Left hindlimb (tissue), 1 donor: ENCODE measurements at regions not wholly inside any gene's neighbourhood (a gene's known extent, or its start where the extent isn't known, plus 50 kb on each side); places are given as distances from the start of the nearest gene placed in this dataset.
"Not testable (repeated sequence)": the region's sequence is repeated elsewhere in the genome, so short reads cannot be mapped to it uniquely, and the experiment has no call there.

Experiments used
- DNase-seq: peaks from one replicate; pipeline ENCODE4 v3.0.0-alpha.2; 2018

DNA sequence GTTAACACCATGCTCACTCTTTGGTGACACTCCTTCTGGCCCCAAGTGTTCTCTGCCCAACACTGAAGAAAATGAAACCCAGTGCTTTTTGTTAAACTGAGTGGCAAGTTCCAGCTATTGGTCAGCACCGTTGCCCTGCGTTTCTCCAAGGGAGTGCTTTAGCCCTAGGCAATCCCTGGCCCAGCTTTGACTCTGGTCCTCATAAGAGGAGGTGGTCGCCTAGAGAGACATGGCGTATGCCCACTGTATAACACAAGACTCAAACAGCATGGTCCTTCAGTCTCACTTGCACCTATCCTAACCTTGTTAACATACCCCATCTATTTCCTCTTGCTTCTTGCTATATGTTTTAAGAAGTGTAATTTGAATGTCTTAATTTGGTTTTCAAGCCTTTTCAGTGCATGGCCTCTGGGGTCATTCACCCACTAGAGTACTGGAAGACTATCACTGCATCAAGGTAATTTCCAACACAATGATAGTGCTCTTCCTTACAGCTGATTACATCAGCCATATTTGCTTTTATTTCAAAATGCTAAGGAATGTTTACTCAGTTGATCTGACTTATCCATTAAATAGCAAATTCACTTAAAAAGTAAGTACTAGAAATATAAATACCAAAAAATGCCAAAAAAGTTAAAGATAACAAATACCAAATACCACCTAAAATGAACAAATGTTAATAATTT, 190.5 kb upstream of the SOX21 start:
- DNase-seq, result no peak

DNA sequence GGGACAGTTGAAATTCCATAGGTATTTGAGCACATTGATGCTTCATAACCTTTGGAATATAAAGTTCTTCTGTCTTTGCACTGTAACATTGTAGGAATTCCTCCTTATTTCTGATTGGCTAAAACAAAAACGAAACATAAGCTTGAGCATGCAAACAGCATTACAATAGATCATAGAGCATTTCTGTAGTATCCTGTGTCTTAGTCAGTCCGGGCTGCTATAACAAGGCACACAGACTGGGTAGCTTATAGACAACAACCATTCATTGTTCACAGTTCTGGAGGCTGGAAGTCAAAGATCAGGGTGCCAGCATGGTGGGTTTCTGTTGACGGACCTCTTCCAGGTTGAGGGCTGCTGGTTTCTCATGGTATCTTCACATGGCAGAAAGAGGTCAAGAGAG, 188.7 kb upstream of the SOX21 start:
- no peak for DNase-seq

DNA sequence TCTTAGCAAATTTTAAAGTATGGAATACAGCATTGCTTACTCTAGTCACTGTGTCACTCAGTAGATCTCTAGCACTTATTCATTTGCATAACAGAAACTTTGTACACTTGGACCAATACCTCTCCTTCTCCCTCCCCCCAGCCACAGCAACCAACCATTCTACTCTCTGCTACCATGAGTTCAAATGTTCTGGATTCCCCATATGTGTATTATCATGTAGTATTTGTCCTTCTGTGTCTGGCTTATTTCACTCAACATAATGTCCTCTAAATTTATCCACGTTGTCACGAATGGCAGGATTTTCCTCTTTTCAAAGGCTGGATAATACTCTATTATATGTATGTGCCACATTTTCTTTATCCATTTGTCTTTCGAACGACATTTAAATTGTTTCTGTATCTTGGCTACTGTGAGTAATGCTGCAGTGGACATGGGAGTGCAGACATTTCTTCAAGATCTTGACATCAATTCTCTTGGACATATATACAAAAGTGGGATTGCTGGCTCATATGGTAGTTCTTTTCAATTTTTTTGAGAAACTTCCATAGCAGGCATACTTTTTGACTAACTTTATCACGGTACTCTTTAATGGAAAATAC, 184.5 kb upstream of the SOX21 start:
- DNase-seq, result no peak

DNA sequence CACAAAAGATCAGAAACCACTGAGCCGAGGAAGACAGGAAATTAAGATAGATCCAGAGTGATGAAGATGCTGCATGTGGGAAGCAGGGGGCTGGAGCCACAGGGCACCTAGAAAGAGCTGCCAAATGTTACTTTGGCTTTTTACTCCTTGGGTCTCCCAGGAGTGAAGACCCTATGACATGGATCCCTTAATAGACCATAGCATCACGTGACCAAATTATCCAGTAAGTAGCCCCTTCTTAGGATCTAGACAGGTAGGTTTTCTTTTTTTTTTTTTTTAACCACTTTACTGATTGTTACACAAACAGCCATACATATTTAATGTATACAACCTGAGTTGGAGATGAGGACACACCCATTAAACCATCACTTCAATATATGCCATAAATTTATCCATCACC, 183.9 kb upstream of the SOX21 start:
- DNase-seq, result no peak

DNA sequence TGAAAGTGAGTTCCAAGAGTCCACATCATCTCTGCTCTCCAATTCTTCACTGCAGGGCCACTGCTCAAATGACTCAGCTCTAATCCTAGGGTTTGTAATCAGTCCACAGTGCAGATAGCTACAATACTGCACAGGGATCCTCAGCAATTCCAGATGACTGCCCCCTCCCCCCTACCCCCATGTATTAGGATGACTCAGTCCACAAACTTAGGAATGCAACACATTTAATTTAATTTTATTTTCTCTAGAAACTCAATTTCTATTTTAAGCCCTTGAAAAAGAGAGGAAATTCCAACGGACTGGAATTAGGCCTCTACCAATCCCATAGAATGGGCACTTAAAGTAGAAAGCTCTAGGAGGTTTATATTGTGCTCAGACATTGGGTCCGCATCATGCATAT, 173.8 kb upstream of the SOX21 start:
- no peak for DNase-seq

DNA sequence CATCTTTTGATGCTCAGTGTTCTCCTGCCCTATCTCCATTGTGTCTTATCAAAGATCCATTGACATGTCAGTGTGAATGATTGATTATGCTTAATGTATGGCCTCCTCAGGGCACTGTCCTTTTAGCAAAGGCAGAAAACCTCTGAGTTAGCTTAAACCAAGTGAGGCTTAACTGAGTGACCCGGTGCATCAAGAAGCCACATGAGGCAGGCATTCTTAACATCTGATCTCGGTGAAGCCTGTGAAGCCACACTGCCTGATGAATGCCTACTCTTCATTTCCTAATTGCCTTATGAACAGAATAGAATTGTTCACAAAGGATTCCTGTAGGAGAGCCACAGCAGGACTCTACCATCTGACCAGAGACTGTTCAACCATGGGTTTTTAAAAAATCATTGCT, 168.1 kb upstream of the SOX21 start:
- DNase-seq, result no peak

DNA sequence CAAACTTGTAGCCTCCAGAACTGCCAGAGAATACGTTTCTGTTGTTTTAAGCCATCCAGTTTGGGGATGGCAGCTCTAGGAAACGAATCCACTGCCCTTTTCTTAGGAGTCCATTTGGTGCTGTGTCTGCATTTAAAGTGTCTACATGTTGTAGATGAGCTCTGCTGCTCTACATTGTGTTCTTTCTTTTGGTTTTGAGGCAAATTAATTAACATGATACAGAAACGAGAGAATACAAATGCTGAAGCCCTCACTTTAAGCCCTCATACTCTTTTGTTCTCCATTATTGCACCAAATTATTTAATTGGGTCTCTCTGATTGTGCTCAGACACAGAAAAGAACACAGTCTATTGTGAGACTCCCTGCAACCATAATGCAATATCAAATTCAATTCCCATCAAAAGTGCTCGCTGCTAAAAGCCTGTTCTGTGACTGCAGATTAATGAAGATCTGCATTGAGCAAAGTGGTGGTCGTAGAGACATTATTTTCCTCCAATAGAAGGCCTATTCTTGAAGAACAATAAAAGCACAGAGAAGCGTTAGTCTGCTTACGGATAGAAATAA, 166.3 kb upstream of the SOX21 start:
- DNase-seq, result no peak

DNA sequence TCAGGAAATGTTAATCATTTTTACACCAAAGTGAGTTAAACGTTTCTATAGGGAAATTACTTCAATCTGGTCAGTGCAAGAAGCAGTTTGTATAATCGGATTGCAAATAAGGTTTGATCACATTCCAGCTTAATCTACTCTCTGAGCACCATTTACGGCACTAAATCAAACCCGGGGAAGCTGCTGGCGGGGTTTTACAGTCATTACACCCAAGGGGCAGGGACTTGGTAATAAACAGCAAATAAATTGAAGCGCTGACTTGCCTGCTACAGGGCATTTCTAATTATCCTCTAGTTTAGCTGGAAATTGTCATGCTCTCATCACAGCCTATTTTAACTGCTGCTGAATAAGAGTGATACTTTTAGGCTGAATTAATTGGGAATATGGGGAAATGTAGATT, 152.1 kb upstream of the SOX21 start:
- no peak for DNase-seq

DNA sequence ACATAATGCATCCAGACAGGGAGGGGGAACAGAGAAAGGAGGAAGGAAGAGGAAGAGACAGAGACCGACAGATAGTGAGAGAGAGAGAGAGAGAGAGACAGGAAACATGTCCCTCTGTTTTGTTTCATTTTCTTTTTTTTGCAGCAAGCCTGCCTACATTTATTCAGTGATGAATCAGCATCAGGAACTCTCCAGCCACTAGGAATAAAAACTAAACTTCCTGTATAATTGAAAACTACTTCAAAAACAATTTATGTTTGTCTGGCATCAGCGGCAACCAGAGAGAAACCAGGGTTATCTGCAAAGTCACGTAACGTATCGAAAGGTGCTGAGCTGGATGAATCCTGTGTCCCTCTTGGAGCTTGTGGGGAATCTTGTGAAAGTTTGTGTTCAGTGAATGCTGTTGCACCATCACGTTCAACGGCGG, 148.6 kb upstream of the SOX21 start:
- no peak for DNase-seq

DNA sequence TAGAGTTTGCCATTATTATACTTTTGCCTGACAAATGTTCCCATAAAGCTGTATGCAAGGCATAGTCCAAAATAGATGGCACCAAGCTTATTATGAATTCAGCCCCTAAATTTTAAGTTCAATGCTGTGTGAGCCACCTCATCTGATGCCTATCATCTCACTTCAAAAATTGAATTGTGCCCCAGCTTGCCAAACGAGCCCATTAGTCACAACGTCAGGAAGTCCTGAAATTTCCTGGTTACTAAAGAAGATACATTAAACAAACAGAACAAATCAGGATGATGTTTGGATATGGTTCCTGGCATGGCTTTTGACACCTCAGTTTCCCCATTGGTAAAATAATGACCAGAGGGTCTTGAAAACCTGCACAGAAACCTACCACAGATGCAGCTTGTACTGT, 147.5 kb upstream of the SOX21 start:
- no peak for DNase-seq

DNA sequence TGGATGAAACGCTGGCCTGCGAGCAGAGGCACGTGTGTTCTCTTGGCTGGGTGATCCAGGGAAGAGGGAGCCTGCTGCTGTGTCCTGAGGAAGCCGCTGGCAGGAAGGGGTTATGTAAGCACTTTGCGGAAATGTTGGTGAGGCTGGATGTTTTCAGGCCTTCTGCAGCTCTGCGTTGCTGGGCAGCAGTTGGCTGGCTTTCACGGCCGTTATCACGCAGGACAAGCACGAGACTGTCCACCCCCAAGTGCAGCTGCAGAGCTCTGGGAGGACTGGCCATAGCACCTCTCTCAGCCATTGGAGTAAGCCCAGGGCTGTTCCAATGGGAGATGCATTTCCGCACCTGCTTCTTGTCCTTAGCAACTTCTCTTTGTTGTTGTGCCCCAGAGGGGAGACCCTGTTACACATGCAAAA, 146.9 kb upstream of the SOX21 start:
- peak; percentile 46 for DNase-seq

DNA sequence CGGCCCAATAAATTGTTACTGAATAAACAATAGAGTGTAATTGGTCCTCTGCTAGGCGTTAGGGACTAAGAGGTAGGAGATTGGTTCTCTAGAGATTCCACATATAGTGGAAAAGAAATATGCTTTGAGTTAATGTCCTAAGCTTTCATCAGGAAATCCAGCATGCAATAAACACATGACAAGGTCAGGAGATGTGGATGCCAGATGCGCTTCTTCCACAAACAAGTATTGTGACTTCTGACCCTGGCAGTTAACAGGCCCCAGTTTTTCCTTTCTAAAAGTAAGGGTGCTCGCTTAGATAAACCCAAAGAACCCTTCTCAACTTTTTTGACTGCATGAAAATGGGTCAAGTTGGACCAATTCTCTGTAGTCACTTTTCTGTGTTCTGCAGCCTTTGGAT, 146.5 kb upstream of the SOX21 start:
- no peak for DNase-seq

DNA sequence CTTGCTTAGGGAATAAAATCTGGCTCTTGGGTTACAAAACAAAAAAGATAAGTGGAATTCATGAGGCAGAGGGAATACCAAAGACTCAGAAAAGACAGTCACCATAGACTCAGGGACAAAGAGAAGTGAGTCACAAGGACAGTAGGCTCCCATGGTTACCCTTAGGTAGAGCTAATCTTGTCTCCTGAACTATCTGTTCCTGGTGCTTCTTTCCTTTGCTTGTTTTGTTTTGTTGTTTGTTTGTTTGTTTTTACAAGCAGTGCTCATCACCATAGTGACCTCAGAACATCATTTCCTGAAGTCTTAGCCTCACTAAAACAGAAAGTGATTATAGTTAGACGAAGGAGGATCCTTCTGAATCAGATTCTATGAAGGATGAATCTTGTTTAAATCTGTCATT, 142.3 kb upstream of the SOX21 start:
- no peak for DNase-seq

DNA sequence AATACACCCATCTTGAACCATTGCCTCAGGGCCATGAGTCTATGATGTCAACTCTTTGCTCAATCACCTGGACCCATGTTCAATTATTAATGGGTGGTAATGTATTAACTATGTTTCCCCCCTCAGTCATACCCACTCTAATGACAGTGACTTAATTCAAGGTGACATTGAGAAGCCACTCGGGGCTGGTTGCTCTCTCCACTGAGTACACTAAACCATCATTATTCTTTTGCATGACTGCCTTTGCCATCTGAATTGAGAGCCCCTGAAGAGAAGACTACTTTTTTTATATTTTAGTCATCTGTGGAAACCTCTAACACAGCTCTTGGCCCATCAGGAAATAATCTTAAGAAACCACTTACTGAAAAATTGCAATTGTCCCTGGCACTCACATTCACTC, 139.2 kb upstream of the SOX21 start:
- no peak for DNase-seq

DNA sequence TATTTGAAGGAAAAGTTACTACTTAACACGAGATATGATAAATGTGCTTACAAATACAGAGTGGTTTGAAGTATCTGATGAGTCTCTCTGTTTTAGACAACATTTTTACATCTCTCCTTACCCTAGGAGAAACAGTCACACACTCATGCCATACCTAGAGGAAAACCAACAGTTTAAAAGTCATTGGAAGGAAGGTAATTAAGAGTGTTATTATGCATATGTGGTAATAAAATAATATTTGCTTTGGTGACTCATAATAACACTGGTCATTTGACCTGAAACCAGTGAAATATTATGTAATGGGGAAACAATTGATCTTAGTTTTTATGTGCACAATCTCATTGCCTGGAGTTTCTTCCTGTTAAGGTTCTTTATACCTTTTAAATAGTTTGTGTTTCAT, 136.9 kb upstream of the SOX21 start:
- no peak for DNase-seq

DNA sequence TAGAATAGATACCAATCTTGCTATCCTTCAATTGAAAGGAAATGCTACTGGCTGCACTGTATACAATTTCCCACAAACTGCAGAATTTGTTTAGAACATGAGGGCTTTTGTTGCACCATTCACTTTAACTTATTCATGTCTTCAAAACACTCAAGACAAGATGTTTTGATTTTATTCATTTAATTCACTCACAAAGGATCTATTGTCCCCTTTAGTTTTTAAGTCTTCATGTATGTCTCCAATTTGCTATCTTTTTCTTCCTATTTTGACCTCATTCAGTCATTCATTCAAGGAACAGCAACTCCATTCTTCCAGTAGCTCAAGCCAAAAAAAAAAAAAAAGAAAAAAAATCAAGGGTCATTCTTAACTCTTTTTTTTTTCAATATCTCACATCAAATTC, 130.6 kb upstream of the SOX21 start:
- DNase-seq, result no peak

DNA sequence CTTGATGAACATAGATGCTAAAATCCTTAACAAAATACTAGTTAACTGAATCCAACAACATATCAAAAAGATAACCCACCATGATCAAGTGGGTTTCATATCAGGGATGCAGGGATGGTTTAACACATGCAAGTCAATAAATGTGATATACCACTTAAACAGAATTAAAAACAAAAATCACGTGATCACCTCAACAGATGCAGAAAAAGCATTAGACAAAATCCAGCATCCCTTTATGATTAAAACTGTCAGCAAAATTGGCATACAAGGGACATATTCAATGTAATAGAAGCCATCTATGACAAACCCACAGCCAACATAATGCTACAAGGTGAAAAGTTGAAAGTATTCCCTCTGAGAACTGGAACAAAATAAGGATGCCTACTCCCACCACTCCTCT, 124.7 kb upstream of the SOX21 start:
- DNase-seq, result not testable (repeated sequence)

DNA sequence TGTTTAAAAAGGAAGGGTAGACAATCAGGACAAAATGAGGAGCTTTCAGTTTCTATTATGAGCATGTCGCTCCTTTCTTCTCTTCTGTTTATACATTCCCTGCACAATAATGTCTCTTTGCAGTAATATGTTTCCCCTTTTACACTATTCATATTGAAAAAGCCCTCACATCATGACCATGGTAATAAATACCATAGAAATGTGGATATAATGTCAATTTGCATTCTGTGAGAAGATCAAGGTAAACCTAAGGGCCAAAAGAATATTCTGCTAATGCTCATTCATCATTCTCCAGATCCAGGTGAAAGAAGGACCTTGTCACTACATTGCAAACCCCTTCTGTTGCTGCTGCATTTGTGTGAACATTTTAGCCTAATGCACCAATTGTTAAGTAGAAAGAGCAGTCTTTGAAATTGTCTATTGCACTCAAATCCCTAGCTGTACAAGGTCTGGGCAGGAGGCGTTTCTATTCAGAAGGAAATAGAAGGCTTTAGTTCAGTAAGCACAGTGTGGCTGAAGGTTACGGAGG, 117.6 kb upstream of the SOX21 start:
- DNase-seq, result no peak

DNA sequence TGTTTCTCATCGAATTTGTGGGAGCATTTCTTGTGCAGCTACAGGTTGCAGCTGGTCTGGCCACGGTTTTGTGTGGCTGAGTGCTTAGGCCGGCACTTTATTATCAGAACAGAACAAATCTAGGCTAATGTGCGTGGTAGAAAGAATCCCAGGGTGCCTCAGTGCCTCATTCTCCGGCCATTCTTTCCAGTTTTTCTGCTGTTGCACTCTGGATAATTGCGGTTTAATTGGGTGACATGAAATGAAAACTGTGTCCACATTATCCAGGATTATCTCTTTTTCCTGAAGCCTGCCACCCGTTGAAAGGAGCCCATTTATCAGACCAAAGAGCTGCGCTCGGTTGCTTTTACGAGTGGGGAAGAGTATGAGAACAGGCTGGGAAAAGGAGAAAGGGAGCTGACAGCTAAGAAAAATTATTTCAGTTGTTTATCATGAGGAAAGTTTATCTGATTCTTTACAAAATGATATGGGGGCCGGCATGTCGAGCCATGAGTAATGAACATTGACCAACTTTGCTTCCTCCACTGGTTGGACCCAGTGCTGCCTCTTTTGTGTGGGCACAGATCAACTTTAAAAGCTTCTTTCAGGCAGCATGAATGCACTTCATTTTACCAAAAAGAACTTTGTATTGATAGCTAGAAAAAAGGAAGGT, 117.0 kb upstream of the SOX21 start:
- DNase-seq, result no peak

DNA sequence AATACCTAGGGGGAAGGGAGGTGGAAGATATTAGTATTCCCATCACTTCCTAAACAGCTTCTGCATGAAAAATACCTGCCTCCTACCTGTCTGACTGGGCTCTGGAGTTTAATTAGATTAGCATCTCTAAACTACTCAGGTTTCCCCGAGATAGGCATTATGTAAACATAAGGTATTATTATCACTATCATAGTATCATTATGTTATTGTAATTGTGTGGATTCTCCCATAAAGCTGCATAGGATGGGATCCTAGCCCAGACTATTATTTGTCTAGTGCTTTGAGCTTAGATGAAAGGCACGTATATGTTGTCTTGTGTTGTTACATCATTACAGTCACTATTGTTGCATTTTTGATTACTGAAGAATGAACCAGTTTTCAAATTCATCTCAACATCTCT, 115.2 kb upstream of the SOX21 start:
- no peak for DNase-seq

DNA sequence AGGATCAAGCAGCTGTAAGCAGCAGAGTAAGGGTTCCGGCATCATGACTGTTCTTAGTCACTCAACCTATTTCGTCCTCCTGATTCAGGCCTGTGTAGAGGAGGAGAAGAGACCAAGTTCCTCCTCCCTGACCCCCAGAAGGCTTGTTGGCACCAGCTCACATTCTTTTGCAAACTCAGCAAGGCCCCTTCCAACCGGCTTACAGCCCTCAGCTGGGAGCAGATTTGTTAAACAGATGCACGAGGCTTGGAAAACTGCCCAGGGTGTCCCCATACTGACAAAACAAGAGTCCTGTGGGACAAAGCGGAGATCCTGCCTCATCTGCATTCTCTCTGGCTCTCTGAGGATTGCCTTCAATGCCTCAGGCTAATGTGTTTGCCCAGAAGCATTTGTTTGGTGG, 113.2 kb upstream of the SOX21 start:
- DNase-seq, result peak; percentile 56

DNA sequence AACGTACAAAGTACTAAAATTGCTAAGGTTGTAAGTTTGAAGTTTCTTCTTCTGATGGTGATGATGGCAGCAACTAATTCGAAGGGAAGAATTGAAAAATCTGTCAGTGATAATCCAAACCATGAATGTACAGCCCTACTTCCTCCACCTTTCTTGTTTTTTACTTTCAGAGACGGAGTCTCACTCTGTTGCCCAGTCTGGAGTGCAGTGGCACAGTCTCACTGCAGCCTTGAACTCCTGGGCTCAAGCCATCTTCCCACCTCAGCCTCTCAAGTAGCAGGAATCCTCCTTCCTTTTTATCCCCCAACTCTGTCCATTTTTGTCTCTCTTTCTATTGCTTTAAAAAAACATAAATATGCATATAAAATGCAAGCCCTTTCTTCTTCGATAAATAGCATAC, 112.3 kb upstream of the SOX21 start:
- DNase-seq, result no peak

DNA sequence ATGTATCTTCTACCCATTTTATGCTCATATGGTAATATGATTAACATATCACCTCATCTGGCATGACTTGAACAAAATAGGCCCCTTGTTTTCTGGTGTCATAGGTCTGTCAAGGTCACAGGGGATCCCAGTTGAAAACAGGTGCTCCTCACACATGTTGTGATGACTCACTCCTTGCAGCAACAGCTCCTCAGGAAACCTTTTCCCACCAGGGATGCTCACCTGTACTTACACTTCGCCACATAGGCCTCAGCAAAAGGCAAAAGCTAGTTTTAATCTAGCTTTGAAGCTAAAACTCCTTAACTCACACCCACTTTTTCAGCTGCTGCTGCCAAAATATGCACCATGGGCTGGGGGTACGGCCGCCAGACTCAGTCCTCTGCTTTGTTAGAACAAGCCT, 110.0 kb upstream of the SOX21 start:
- no peak for DNase-seq

DNA sequence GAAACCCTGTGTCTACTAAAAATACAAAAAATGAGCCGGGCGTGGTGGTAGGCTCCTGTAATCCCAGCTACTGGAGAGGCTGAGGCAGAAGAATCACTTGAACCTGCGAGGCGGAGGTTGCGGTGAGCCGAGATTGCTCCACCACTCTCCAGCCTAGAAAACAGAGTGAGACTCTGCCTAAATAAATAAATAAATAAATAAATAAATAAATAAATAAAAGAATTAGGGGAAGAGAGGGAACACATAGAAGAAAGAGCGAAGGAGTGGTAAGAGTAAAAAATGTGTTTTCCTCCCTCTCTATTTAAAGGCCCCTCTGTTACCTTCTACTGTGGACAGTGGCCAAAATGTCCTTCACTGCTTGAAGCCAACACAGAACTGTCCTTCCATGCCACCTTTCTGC, 103.9 kb upstream of the SOX21 start:
- no peak for DNase-seq
